CD4-positive, alpha-beta T cell (primary cell): ENCODE measurements at regions not wholly inside any gene's neighbourhood (a gene's known extent, or its start where the extent isn't known, plus 50 kb on each side); places are given as distances from the start of the nearest gene placed in this dataset.

ENCODE experiments used
- ATAC-seq: fragments of 200-7000 bp; cut with Tn5 transposase; one replicate; pipeline ENCODE4 v1.10.0; 2022; ENCODE audit warnings: mild to moderate bottlenecking; ENCODE audit not compliant: poor library complexity
- CTCF ChIA-PET: fragments of 350-600 bp; sonication (Branson Sonifier 250); formaldehyde crosslinking; loops from one replicate; lab custom pipeline; 2021; ENCODE audit warnings: antibody characterized with exemption, inconsistent platforms; lab: Charles Lee
- POLR2A ChIA-PET: fragments of 350-600 bp; sonication (Branson Sonifier 250); formaldehyde crosslinking; loops from one replicate; lab custom pipeline; 2021; ENCODE audit warnings: antibody characterized with exemption, inconsistent platforms; lab: Charles Lee
- DNase-seq, 14 experiments: peaks; one replicate each; pipeline ENCODE4 v3.0.0-alpha.2; 2013 to 2020; ENCODE audit warnings: mixed read lengths in 2 of 14
- H3K27ac ChIP-seq, 2 donors: one replicate each; pipeline versions ENCODE4 v1.5.1 to v1.7.0; 2013; ENCODE audit warnings: low read length in 2 of 2, low read depth in 1 of 2, mild to moderate bottlenecking in 1 of 2
- H3K27me3 ChIP-seq, 2 experiments: 1 replicate in 1 of 2; 2 replicates in 1 of 2; pipeline versions ENCODE4 v1.6.1 to v1.7.0; 2013; ENCODE audit warnings: low read length in 2 of 2, control low read depth in 1 of 2, mild to moderate bottlenecking in 1 of 2, moderate library complexity in 1 of 2; ENCODE audit not compliant: insufficient read depth in 2 of 2, control insufficient read depth in 1 of 2
- H3K36me3 ChIP-seq: one replicate; pipeline ENCODE4 v1.6.1; 2013; ENCODE audit warnings: low read length, control low read depth; ENCODE audit not compliant: insufficient read depth
- H3K4me1 ChIP-seq: one replicate; pipeline ENCODE4 v1.6.1; 2013; ENCODE audit warnings: low read length, control low read depth; ENCODE audit not compliant: insufficient read depth
- H3K4me3 ChIP-seq: one replicate; pipeline ENCODE4 v1.5.1; 2013; ENCODE audit warnings: mild to moderate bottlenecking, low read length, moderate library complexity
- H3K9me3 ChIP-seq, 2 experiments: 1 replicate in 1 of 2; 2 replicates in 1 of 2; pipeline versions ENCODE4 v1.6.1 to v1.7.0; 2013; ENCODE audit warnings: low read length in 2 of 2, mild to moderate bottlenecking in 2 of 2, control low read depth in 1 of 2, moderate library complexity in 1 of 2; ENCODE audit not compliant: control insufficient read depth in 1 of 2, insufficient read depth in 1 of 2
- H3K27ac Mint-ChIP-seq: one replicate; pipeline ENCODE4 v1.8.0; 2020; ENCODE audit warnings: mixed read lengths
- H3K27me3 Mint-ChIP-seq: one replicate; pipeline ENCODE4 v1.8.0; 2021; ENCODE audit warnings: mixed read lengths
- H3K36me3 Mint-ChIP-seq: one replicate; pipeline ENCODE4 v1.8.0; 2021; ENCODE audit warnings: low read depth, mixed read lengths
- H3K4me1 Mint-ChIP-seq: one replicate; pipeline ENCODE4 v1.8.0; 2021; ENCODE audit warnings: low read depth, mixed read lengths
- H3K4me3 Mint-ChIP-seq: one replicate; pipeline ENCODE4 v1.8.0; 2020; ENCODE audit warnings: mild to moderate bottlenecking, mixed read lengths
- H3K9me3 Mint-ChIP-seq: one replicate; pipeline ENCODE4 v1.8.0; 2020; ENCODE audit warnings: mixed read lengths
- CTCF ChIP-seq: fragments of 200-600 bp; IDR thresholded peaks from one replicate; pipeline ENCODE4 v1.8.0; 2022; ENCODE audit warnings: antibody characterized with exemption, mild to moderate bottlenecking
- intact Hi-C, 2 experiments: fragments of 100-400 bp; cut with DNase I in 1 of 2; cut with micrococcal nuclease in 1 of 2; formaldehyde crosslinking; loops; one replicate each; pipeline versions ENCODE4 v1.15.1 to v1.9.0; 2023 to 2025; cut with DNase I, micrococcal nuclease

GRCh38 chr16:5541356-5541755, 443.8 kb upstream of the EEF2KMT start:
- Histone ChIP-seq H3K27ac (no peak overlapping the region), H3K27me3 (no peaks in the 10 kb centered on the region), H3K9me3 (no peaks in the 10 kb centered on the region), H3K36me3 (no peaks in the 10 kb centered on the region), H3K4me3 (no peak overlapping the region), H3K4me1 (no peaks in the 10 kb centered on the region)
- ChIA-PET CTCF (no interaction called here), POLR2A (no interaction called here)
- intact Hi-C loops, result no loop called here
- Mint-ChIP-seq H3K27ac (no peak overlapping the region), H3K36me3 (no peaks in the 10 kb centered on the region), H3K27me3 (peaks cover 11% of the 10 kb centered on the region), H3K4me3 (no peak overlapping the region), H3K9me3 (no peaks in the 10 kb centered on the region), H3K4me1 (no peaks in the 10 kb centered on the region)
- DNase-seq, result no peak
- ATAC-seq, result no peak
- TF ChIP-seq CTCF, result no peak

- H3K27ac Mint-ChIP-seq, result no peak overlapping the region
- no peak for TF ChIP-seq CTCF
- Histone ChIP-seq H3K27me3 (no peaks in the 10 kb centered on the region), H3K4me3 (no peak overlapping the region), H3K27ac (no peak overlapping the region), H3K4me1 (no peaks in the 10 kb centered on the region), H3K9me3 (peaks cover 4% of the 10 kb centered on the region in 2 experiments), H3K36me3 (no peaks in the 10 kb centered on the region)
- peaks cover 2% of the 10 kb centered on the region for H3K9me3 Mint-ChIP-seq
- DNase-seq, result no peak
- CTCF ChIA-PET, result no interaction called here
- no peaks in the 10 kb centered on the region for H3K4me1 Mint-ChIP-seq
- intact Hi-C loops, result no loop called here
- peaks cover 15% of the 10 kb centered on the region for H3K27me3 Mint-ChIP-seq
- H3K4me3 Mint-ChIP-seq, result no peak overlapping the region
- no peaks in the 10 kb centered on the region for H3K36me3 Mint-ChIP-seq
- POLR2A ChIA-PET, result no interaction called here
- ATAC-seq, result no peak
These were observed 439.8 kb upstream of the EEF2KMT start for GRCh38 chr16:5537347-5537746.

- no peak overlapping the region for H3K4me3 Mint-ChIP-seq
- Histone ChIP-seq H3K36me3 (no peaks in the 10 kb centered on the region), H3K27ac (no peak overlapping the region), H3K27me3 (no peaks in the 10 kb centered on the region), H3K4me3 (no peak overlapping the region), H3K9me3 (peaks cover 4% of the 10 kb centered on the region in 2 experiments), H3K4me1 (no peaks in the 10 kb centered on the region)
- no peaks in the 10 kb centered on the region for H3K36me3 Mint-ChIP-seq
- ATAC-seq (no peak), DNase-seq (no peak)
- H3K4me1 Mint-ChIP-seq, result no peaks in the 10 kb centered on the region
- ChIA-PET CTCF (no interaction called here), POLR2A (no interaction called here)
- intact Hi-C loops, result no loop called here
- peaks cover 12% of the 10 kb centered on the region for H3K27me3 Mint-ChIP-seq
- no peak overlapping the region for H3K27ac Mint-ChIP-seq
- TF ChIP-seq CTCF, result no peak
- H3K9me3 Mint-ChIP-seq, result peaks cover 2% of the 10 kb centered on the region
These were observed 435.8 kb upstream of the EEF2KMT start for GRCh38 chr16:5533321-5533888.
